ENCODE measurements at regions not wholly inside any gene's neighbourhood (a gene's known extent, or its start where the extent isn't known, plus 50 kb on each side); places are given as distances from the start of the nearest gene placed in this dataset.

GRCh38 chr3:88742106-88742505 lies 365.3 kb upstream of the EPHA3 start:
- no peaks in the 10 kb centered on the region for H3K9me3 ChIP-seq (ENCODE audit: control insufficient read depth, insufficient read depth, low read depth, low read length)
- POLR2A ChIA-PET, result no interaction called here
- CTCF ChIA-PET, result no interaction called here
- no peaks in the 10 kb centered on the region for H3K36me3 ChIP-seq (ENCODE audit: control insufficient read depth in 2 of 2, insufficient read depth in 1 of 2, low read length in 2 of 2)
- H3K4me1 ChIP-seq (ENCODE audit: control insufficient read depth, insufficient read depth, low read length), result no peaks in the 10 kb centered on the region
- no peak for TF ChIP-seq KLF16 (tag by site-specific recombination; IDR thresholded peaks at IDR 0.05)
- TF ChIP-seq CTCF (tag by site-specific recombination; IDR thresholded peaks at IDR 0.05), result no peak
- no peak for TF ChIP-seq ZEB2 (tag by site-specific recombination; IDR thresholded peaks at IDR 0.05)
- no peak for TF ChIP-seq ZNF2 (tag by site-specific recombination; IDR thresholded peaks at IDR 0.05)
- no peak for TF ChIP-seq ZFP37 (tag by site-specific recombination; IDR thresholded peaks at IDR 0.05)
- no peak for TF ChIP-seq ZNF266 (tag by site-specific recombination; IDR thresholded peaks at IDR 0.05; ENCODE audit: low read depth)
- no peak for TF ChIP-seq RBAK (tag by site-specific recombination; IDR thresholded peaks at IDR 0.05)
- TF ChIP-seq ZNF394 (tag by site-specific recombination; IDR thresholded peaks at IDR 0.05; ENCODE audit: borderline replicate concordance), result no peak
- TF ChIP-seq ZNF623 (tag by site-specific recombination; IDR thresholded peaks at IDR 0.05), result no peak
- no peak overlapping the region for H3K27ac ChIP-seq (ENCODE audit: extremely low read depth, low read depth, low read length)
- no peak overlapping the region for H3K4me3 ChIP-seq (ENCODE audit: low read depth, low read length)

DNA sequence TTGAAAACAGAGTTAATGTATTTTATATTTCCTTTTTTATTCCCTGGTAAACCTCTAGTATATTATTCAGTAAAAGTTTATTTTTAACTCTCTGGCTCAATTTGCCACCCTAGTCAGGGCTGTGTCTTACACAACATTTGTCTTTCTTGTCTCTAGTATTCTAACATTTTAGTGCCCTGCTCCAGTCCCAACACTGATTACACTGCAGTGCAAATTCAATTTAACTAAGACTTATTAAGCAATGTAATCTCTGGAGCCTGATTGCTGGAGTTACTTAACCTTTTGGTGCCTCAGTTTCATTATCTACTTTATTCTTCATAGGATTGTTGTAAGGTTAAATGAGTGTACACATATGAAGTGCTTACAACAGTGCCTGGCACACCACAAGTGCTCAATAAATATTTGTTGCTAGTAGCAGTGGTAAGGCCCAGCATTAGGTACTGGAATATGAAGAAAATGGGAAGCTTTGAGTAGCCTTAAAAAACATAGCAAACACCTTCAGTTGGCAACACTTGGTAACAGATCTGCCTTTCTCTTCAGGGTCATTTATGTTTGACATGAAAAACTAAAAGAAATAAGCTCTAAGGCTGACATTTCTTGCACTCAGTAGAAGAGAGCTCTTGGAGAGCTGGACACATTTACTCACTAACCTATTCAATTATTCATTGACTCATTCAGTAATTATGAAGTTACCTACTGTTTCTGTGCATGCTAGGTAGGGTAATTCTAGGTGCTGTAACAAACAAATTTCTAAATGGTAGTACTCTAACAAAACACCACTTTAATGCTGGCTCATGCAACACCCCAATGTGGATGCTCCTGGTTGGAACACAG lies 364.5 kb upstream of the EPHA3 start:
- ChIA-PET POLR2A (no interaction called here), CTCF (interaction anchor here (0.7 kb wide), 1 partner anchor 35 kb away, joined by 3 read pairs; no protein-coding TSS in a partner anchor)
- H3K27ac ChIP-seq (ENCODE audit: extremely low read depth, low read depth, low read length), result no peak overlapping the region

More for the DNA sequence above, 364.5 kb upstream of the EPHA3 start:
- Histone ChIP-seq H3K4me3 (ENCODE audit: low read depth, low read length) (no peak overlapping the region), H3K4me1 (ENCODE audit: control insufficient read depth, insufficient read depth, low read length) (no peaks in the 10 kb centered on the region), H3K9me3 (ENCODE audit: control insufficient read depth, insufficient read depth, low read depth, low read length) (no peaks in the 10 kb centered on the region), H3K36me3 (ENCODE audit: control insufficient read depth in 2 of 2, insufficient read depth in 1 of 2, low read length in 2 of 2) (no peaks in the 10 kb centered on the region)
- TF ChIP-seq ZNF488 (tag by site-specific recombination; IDR thresholded peaks at IDR 0.05) (no peak), ZNF76 (tag by site-specific recombination; IDR thresholded peaks at IDR 0.05; ENCODE audit: borderline replicate concordance, low read depth) (no peak), ZNF791 (tag by site-specific recombination; IDR thresholded peaks at IDR 0.05) (no peak), KLF7 (tag by site-specific recombination; IDR thresholded peaks at IDR 0.05; ENCODE audit: borderline replicate concordance) (no peak), CTCF (tag by site-specific recombination; IDR thresholded peaks at IDR 0.05) (no peak), PRDM2 (tag by site-specific recombination; IDR thresholded peaks at IDR 0.05; ENCODE audit: borderline replicate concordance) (no peak), HIC1 (tag by site-specific recombination; IDR thresholded peaks at IDR 0.05) (no peak), GFI1B (tag by site-specific recombination; IDR thresholded peaks at IDR 0.05) (no peak), ZBTB48 (tag by site-specific recombination; IDR thresholded peaks at IDR 0.05) (no peak), ZNF175 (tag by site-specific recombination; IDR thresholded peaks at IDR 0.05) (no peak)

Data from HEK293 (cell line).